ENCODE measurements at regions not wholly inside any gene's neighbourhood (a gene's known extent, or its start where the extent isn't known, plus 50 kb on each side); places are given as distances from the start of the nearest gene placed in this dataset.

DNA sequence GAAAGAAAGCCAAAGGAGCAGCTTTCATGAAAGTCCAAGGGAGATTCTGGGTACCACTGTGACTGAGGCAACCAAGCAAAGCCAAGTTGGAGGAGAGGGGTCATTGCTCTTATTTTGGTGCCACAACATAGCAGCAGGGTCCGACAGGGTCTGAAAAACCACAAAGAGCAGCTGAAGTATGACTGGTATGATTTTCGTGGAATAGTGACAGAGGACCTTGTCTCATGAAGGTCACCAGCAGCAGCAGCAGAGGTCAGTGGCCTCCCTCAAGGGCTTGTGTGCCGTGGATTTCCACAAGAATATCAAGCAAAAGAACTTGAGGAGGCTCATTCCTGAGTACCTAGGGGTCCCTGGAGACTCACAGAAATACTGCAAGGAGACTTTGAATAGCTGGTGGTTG, 160.9 kb upstream of the SYT6 start:
- no peak for TF ChIP-seq EZH2 (IDR thresholded peaks at IDR 0.05)
- TF ChIP-seq POLR2AphosphoS5 (IDR thresholded peaks at IDR 0.05; ENCODE audit: borderline replicate concordance, low read depth, low read length) = no peak
- TF ChIP-seq FOXP2 (optimal IDR thresholded peaks at IDR 0.05; ENCODE audit: control extremely low read depth, extremely low read length, insufficient read depth) = no peak
